ENCODE measurements at regions not wholly inside any gene's neighbourhood (a gene's known extent, or its start where the extent isn't known, plus 50 kb on each side); places are given as distances from the start of the nearest gene placed in this dataset.

- no peak for DNase-seq (ENCODE audit: low read depth, low spot score)
Measured at GRCh38 chr2:122164964-122165363, 409.5 kb downstream of the TSN start.

DNA sequence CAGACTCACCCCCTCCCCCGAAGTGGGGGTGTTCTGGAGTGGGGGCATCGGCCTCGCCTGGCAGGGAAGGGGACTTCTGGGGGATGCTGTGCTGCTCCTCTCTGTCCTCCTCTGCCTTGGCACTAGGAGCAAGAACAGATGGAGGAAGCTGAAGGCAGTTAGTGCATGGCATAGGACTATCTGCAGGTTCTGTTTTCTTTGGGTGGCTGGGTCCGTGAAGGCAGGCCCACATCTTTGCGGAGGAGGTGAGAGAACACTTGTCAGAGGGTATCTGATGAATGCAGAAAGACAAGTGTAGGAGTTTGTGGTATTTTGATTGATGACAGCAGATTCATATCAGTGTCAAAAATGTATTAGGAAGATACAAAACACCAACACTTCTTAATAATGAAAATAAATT is 411.4 kb downstream of the TSN start:
- no peak for DNase-seq (ENCODE audit: low read depth, low spot score)

GRCh38 chr2:122167515-122167914 is 412.1 kb downstream of the TSN start:
- no peak for DNase-seq (ENCODE audit: low read depth, low spot score)

GRCh38 chr2:122168799-122169198 is 413.3 kb downstream of the TSN start:
- DNase-seq (ENCODE audit: low read depth, low spot score) = no peak

- DNase-seq (ENCODE audit: low read depth, low spot score) = no peak
Measured at GRCh38 chr2:122172812-122173211, 417.4 kb downstream of the TSN start.

GRCh38 chr2:122174061-122174460 is 418.6 kb downstream of the TSN start:
- no peak for DNase-seq (ENCODE audit: low read depth, low spot score)

DNA sequence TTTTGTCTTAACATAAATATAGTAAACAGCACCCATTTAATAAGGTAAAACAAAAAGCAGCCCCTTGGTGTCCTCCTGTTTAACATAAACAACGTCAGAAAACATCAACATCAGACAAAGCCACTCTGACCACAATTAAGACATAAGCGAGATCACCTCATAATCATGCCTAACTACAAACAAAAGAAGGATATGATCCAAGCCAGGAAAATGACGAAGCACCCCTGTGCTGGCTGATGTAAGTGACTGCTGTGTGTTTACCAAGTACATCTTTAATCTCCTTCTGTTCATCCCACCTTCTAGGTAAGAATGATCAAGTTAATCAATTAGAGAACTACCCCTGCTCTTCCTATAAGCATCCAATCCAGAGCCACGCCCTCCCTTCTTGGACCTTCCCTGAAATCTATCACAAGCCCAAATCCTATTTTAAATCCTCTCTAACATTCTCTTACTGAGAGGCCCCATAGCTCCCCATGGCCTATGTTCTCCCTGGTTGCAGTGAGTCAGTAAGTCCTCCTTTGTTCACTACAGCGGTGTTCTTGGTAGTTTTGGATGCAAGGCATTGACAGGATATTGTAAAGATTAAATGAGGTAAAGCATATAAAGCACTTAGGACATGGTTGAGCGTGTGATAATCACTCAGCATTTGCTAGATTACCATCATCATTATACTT is 424.2 kb downstream of the TSN start:
- DNase-seq (ENCODE audit: low read depth, low spot score) = no peak

- no peak for DNase-seq (ENCODE audit: low read depth, low spot score)
Measured at GRCh38 chr2:122180972-122181371, 425.5 kb downstream of the TSN start.

DNA sequence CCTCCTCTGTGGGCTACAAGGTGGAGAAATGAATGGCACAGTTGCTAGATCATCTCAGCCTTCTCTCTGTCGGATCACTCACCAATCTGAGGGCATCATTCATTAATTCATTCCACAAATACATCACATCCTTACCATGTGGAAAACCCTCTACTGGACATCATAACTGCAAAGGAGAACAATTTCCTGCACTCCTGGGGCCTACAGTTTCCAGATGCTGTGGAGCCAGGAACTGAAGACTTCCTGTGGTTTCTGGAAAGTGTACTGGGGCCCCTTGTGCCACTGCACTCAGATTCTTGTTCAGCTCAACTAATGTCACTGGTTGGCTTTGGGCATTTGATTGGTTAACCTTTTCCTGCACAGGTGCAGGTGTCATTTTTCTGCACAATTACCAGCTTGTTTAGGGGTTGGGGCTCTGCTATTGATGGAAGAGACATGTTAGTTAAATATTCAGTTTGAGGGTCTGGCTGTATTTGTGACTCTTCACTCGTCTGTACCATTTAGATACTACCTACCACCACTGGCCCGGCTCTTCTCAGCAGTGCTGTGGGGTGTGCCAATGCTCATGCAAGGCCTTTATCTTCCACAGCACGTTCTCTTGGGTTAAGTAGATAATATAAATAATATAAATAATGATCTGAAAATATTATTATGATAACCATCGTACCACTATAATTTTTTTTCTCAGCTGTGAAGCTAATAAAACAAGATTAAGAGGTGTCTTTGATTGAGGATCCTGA is 427.3 kb downstream of the TSN start:
- no peak for DNase-seq (ENCODE audit: low read depth, low spot score)

GRCh38 chr2:122183890-122184289 is 428.4 kb downstream of the TSN start:
- no peak for DNase-seq (ENCODE audit: low read depth, low spot score)

DNA sequence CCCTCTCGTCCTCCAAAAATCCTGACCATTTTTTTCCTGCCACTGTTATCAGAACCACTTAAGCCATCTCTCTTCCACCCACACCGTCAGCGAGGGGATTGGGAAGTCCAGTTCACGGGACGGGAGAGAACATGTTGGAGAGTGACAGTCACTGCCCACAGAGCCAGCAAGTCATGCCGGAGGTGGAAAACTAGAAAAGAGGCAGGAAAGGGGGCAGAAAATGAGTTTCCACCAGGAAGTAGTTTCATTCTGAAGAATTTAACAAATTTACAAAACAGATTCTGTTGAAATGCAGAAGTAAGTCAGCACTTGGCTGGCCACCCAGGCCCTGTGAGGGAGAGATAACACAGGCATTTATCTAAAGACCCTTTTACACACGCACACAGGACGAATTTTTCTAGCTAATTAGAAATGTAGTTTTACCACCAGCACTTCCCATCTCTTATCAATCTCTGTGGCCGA is 431.3 kb downstream of the TSN start:
- DNase-seq (ENCODE audit: low read depth, low spot score) = no peak

- no peak for DNase-seq (ENCODE audit: low read depth, low spot score)
Measured at GRCh38 chr2:122191331-122191730, 435.9 kb downstream of the TSN start.

DNA sequence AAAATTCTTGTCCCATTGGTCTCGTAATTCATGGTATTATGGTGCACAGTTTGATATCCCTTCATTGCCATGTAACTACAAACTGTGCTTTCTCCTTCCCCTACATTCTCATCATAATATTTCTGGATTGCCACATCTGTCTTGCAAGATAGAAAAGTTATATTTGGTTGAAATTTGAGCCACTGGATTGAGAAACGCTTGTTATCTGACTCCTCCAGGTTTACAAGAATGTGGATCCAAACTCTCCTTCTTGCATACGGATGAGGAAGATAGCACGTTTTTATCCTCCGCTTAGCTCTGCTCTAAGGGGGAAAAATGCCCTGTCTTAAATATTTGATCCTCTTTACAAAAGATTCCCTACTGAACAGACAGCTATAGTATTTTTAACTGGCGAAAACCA is 438.2 kb downstream of the TSN start:
- DNase-seq (ENCODE audit: low read depth, low spot score) = no peak

DNA sequence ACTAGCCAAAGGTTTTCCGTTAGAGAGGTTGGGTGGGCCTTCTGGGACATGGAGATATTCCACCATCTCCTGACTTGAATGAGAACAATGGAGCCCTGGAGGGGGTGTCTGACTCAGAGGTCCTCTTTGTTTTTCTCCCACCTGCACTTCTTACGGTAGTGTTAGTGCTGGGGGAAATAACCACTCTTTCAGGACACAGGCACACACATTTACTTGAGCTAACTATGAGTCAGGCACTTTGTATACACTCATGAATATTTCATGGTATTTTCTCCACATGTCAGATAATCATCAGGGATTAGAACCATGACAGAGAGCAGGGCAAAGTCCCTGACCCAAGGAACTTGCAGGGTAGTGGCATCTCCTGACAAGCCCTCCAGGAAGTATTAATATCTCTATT is 439.1 kb downstream of the TSN start:
- no peak for DNase-seq (ENCODE audit: low read depth, low spot score)

GRCh38 chr2:122203523-122203922 is 448.1 kb downstream of the TSN start:
- peak; percentile 15 for DNase-seq (ENCODE audit: low read depth, low spot score)

- DNase-seq (ENCODE audit: low read depth, low spot score) = no peak
Measured at GRCh38 chr2:122205641-122206040, 450.2 kb downstream of the TSN start.

DNA sequence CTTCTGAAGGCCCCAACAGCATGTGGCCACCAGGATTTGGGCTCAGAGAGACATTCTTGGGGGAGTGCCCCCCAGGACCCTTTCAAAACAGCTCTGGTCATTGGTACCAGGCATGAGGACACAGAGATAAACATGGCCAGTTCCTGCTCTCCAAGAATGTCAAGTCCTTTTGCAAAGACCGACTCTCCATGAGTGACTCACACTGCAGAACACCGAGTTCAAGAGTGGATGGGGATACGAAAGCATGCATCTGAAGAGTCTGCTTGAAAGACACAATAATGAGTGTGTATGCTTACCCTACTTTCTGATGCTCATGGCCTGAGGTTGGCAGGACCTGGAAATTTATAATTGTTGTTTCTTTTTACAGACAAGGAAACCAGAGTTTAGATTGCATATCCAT is 450.6 kb downstream of the TSN start:
- no peak for DNase-seq (ENCODE audit: low read depth, low spot score)

DNA sequence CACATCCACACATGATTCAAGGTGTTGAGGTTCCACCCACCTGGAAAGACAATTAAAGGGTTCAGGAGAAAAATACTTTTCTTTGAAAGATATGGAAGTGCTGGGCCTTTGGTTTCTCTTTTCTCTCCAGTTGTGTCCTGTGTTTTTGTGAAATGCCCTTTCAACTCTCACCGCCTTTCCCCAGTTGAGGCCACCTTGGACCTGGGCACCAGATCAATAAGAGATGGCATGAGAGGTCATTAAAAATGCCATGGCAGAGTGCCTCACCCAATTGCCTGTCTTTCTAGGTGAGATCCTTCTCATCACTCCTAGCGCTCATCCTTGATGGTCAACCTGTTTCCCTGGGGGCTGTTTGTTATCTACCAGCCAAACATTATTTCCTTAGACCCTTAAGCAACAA is 453.9 kb downstream of the TSN start:
- no peak for DNase-seq (ENCODE audit: low read depth, low spot score)

DNA sequence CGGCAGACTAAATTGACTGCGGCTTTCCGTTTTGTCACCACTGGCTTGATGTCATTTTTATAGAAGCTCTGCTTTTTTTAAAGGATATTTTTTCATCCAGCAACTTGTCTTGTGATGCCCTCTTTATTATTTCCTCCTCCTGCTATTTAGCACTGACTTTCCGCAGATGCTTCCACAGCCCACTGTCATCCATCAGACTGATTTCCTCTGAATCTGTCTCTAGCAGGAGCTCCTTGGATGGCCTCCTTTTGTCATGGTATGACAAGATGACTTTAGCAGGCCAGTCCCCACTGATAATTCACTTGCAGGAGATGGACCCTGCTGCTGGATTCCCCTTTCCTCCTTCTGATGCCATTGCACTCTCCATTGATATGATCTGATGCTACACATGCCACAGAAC is 454.6 kb downstream of the TSN start:
- DNase-seq (ENCODE audit: low read depth, low spot score) = no peak

DNA sequence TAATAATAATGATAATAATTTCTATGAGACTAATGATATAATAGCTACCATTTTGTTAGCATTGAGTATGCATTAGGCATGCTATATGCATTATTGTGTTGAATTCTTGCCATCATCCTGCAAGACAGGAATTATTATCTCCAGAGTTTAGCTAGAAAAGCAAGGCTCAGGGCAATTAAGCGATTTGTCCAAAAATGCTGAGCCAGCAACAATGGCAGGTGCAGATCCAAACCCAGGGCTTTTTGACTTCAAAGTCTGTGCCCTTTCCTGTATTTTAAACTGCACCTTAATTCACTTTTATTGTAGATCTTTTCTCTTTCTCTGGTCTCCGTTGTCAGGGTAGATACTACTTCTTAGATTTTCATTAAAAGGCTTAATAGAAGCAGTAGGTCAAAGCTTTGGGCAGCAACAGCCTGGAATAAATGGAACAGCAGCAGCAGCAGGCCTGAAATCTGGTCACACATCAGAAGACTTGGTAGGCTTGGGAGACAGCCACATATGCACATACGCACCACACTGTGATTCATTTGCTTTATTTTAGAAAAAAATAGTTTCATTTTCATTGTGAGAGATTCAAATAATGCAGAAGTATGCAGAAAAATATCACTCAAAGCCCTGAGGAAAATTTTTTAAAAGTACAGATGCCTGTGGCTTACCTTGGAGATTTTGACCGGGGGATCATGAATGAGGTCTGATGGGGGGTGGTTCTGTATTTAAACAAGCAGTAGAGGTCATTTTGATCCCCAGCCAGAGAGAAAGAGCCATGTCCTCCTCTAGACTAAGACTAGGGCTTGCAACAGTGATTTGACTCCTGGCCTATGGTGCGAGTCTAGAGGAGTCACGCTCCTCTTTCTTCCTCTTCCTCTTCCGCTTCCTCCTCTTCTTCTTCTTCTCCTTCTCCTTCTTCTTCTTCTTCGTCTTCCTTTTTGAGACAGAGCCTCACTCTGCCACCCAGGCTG is 455.7 kb downstream of the TSN start:
- DNase-seq (ENCODE audit: low read depth, low spot score) = no peak

GRCh38 chr2:122213312-122213711 is 457.9 kb downstream of the TSN start:
- no peak for DNase-seq (ENCODE audit: low read depth, low spot score)

DNA sequence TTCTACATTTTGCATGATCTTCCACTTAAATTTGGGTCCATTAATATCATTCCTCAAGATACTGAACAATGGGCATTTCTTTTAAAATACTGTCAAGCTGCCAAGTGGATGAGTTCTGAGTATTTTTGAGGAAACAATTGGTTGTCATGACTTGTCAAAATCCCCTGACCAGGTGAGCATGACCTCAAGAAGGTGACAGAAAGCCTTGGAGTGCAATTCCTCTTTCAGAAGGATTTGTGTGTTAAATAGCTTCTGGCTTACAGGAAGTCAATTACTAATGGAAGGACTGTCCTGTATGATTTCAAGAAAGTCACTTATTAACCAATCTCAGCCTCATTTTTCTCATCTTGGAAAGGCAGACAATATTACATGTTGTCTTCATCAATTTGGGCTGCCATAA is 460.6 kb downstream of the TSN start:
- DNase-seq (ENCODE audit: low read depth, low spot score) = no peak

All from smooth muscle cell of the brain vasculature (primary cell).